PC-3 (cell line): ENCODE measurements at regions not wholly inside any gene's neighbourhood (a gene's known extent, or its start where the extent isn't known, plus 50 kb on each side); places are given as distances from the start of the nearest gene placed in this dataset.
A peak's percentile ranks its signal among the peaks of the same experiment; 100 is the strongest.

Source experiments
- ATAC-seq: fragments of 200-7000 bp; cut with Tn5 transposase; 2 replicates; pipeline ENCODE4 v1.9.1; 2020; ENCODE audit warnings: mild to moderate bottlenecking, moderate library complexity
- BruUV-seq: library from RNA; stranded (reverse); fragments of 400-500 nt; replicated peaks from 2 replicates; lab custom pipeline; 2021; lab: Mats Ljungman, UMichigan
- CTCF ChIA-PET: fragments of 300-600 bp; sonication (Branson Sonifier 250); formaldehyde crosslinking; loops from one replicate; lab custom pipeline; 2022; ENCODE audit warnings: antibody characterized with exemption; lab: Charles Lee
- POLR2A ChIA-PET: fragments of 300-600 bp; sonication (Branson Sonifier 250); formaldehyde crosslinking; loops from one replicate; lab custom pipeline; 2022; ENCODE audit warnings: antibody characterized with exemption; ENCODE audit not compliant: unreplicated experiment; lab: Charles Lee
- DNase-seq: peaks from one replicate; pipeline ENCODE4 v3.0.0-alpha.2; 2015
- H2AFZ ChIP-seq: fragments of 300-600 bp; sonication (generic); 2 replicates; pipeline ENCODE4 v1.6.0; 2016; ENCODE audit warnings: antibody characterized with exemption, low read length
- H3F3A ChIP-seq: fragments of 300-600 bp; sonication (generic); one replicate; pipeline ENCODE4 v1.6.0; 2017; ENCODE audit warnings: antibody characterized with exemption, low read length, control low read depth, mild to moderate bottlenecking; ENCODE audit not compliant: unreplicated experiment
- H3K27ac ChIP-seq: fragments of 300-600 bp; sonication (generic); 2 replicates; pipeline ENCODE4 v1.5.1; 2016; ENCODE audit warnings: mild to moderate bottlenecking, low read length
- H3K27me3 ChIP-seq: fragments of 300-600 bp; sonication (generic); 2 replicates; pipeline ENCODE4 v1.6.1; 2016; ENCODE audit warnings: low read length, mixed read lengths
- H3K36me3 ChIP-seq: fragments of 300-600 bp; sonication (generic); 2 replicates; pipeline ENCODE4 v1.6.1; 2016; ENCODE audit warnings: low read depth, mixed run types, low read length, mixed read lengths
- H3K4me1 ChIP-seq: fragments of 300-600 bp; sonication (generic); 2 replicates; pipeline ENCODE4 v1.5.1; 2016; ENCODE audit warnings: low read length; ENCODE audit not compliant: insufficient read depth
- H3K4me2 ChIP-seq: fragments of 300-600 bp; sonication (generic); 2 replicates; pipeline ENCODE4 v1.6.0; 2016; ENCODE audit warnings: low read length
- H3K4me3 ChIP-seq: fragments of 300-600 bp; sonication (generic); 2 replicates; pipeline ENCODE4 v1.5.1; 2016; ENCODE audit warnings: mild to moderate bottlenecking, low read length, mixed read lengths
- H3K79me2 ChIP-seq: fragments of 300-600 bp; sonication (generic); 2 replicates; pipeline ENCODE4 v1.6.1; 2017; ENCODE audit warnings: low read length, mixed read lengths
- H3K9ac ChIP-seq: fragments of 300-600 bp; sonication (generic); 2 replicates; pipeline ENCODE4 v1.6.0; 2016; ENCODE audit warnings: mild to moderate bottlenecking, low read length
- H3K9me2 ChIP-seq: fragments of 300-600 bp; sonication (generic); replicated peaks from 2 replicates; pipeline ENCODE4 v1.6.1; 2016; ENCODE audit warnings: mixed run types, low read length, mixed read lengths
- H3K9me3 ChIP-seq: fragments of 300-600 bp; sonication (generic); 2 replicates; pipeline ENCODE4 v1.6.1; 2016; ENCODE audit warnings: low read length, mixed read lengths
- H4K20me1 ChIP-seq: fragments of 300-600 bp; sonication (generic); 2 replicates; pipeline ENCODE4 v1.6.1; 2016; ENCODE audit warnings: low read length, mixed read lengths
- EZH2 ChIP-seq: fragments of 300-600 bp; sonication (generic); IDR thresholded peaks from one replicate; pipeline ENCODE4 v1.6.1; 2017; ENCODE audit warnings: antibody characterized with exemption, mild to moderate bottlenecking, low read length; ENCODE audit not compliant: unreplicated experiment
- EZH2phosphoT487 ChIP-seq: fragments of 300-600 bp; sonication (generic); IDR thresholded peaks from 2 replicates; pipeline ENCODE4 v1.6.1; 2018; ENCODE audit warnings: mild to moderate bottlenecking, antibody characterized with exemption, low read length, borderline replicate concordance
- intact Hi-C: fragments of 100-400 bp; cut with micrococcal nuclease; formaldehyde crosslinking; loops from 2 replicates; pipeline ENCODE4 v1.9.0; 2023
- TF ChIP-seq, protein P1 (sequence below): fragments of 300-600 bp; sonication (generic); conservative IDR thresholded peaks from 2 replicates; pipeline ENCODE4 v1.5.1; 2017; ENCODE audit warnings: antibody characterized with exemption, low read depth, mild to moderate bottlenecking, low read length

DNA sequence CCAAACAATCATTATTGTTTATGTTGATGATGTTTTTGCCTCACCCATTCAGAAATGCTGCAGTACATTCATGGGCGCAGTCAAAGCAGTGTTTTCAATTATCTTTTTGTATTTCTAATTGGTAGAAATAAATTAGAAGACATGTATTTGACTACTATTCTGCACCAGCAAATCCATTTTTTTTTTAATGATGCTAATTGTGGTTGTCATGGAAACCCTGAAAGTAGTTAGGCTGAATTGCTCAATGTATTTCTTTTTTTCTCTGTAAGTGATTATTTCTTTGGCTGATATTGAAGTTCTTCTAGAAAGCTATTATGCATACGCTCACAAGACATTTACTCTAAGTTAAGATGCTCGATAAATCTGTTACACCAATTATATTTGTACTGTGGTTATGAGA, 101.2 kb downstream of the RFC3 start:
- H4K20me1 ChIP-seq: no peaks in the 10 kb centered on the region
- no peak overlapping the region for H3K9ac ChIP-seq
- H3K9me2 ChIP-seq: no peaks in the 10 kb centered on the region
- ChIA-PET CTCF (no interaction called here), POLR2A (no interaction called here)
- peak overlapping the region; percentile 13 for H3K27ac ChIP-seq
- peak overlapping the region; percentile 49 for H3K4me2 ChIP-seq
- no peaks in the 10 kb centered on the region for H3K9me3 ChIP-seq
- BruUV-seq: no TSS peak
- TF ChIP-seq EZH2phosphoT487 (no peak), EZH2 (no peak)
- TF ChIP-seq, protein P1, sequence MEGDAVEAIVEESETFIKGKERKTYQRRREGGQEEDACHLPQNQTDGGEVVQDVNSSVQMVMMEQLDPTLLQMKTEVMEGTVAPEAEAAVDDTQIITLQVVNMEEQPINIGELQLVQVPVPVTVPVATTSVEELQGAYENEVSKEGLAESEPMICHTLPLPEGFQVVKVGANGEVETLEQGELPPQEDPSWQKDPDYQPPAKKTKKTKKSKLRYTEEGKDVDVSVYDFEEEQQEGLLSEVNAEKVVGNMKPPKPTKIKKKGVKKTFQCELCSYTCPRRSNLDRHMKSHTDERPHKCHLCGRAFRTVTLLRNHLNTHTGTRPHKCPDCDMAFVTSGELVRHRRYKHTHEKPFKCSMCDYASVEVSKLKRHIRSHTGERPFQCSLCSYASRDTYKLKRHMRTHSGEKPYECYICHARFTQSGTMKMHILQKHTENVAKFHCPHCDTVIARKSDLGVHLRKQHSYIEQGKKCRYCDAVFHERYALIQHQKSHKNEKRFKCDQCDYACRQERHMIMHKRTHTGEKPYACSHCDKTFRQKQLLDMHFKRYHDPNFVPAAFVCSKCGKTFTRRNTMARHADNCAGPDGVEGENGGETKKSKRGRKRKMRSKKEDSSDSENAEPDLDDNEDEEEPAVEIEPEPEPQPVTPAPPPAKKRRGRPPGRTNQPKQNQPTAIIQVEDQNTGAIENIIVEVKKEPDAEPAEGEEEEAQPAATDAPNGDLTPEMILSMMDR: no peak
- H3K36me3 ChIP-seq: no peaks in the 10 kb centered on the region
- intact Hi-C loops: loop anchor here (10.0 kb wide), 1 partner anchor 104 kb away; the partner anchor contains the start of gene RFC3
- no peaks in the 10 kb centered on the region for H3F3A ChIP-seq
- no peak overlapping the region for H3K4me3 ChIP-seq
- peaks cover 15% of the 10 kb centered on the region for H3K4me1 ChIP-seq
- no peaks in the 10 kb centered on the region for H3K79me2 ChIP-seq
- no peak for DNase-seq
- ATAC-seq: no peak
- no peaks in the 10 kb centered on the region for H3K27me3 ChIP-seq
- H2AFZ ChIP-seq: peak overlapping the region; percentile 33; the same call in 1 of the 2 replicates

DNA sequence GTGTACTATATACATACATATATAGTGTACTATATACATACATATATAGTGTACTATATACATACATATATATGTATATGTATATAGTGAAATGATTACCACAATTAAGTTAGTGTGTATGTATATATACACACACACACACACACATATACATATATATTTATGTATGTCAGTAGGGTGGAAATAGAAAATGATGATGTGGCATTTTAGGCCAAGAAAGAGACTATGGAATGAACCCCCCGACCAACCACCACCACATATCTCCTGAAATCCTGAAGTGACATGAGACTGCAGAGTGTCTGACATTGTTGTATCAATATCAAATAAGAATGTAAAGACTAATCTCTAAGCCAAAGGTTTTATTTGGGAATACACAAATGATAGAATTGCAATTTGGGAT, 107.6 kb downstream of the RFC3 start:
- TF ChIP-seq, protein P1: no peak
- TF ChIP-seq EZH2 (no peak), EZH2phosphoT487 (no peak)
- Histone ChIP-seq H3K27ac (no peak overlapping the region), H4K20me1 (no peaks in the 10 kb centered on the region), H2AFZ (no peak overlapping the region), H3F3A (no peaks in the 10 kb centered on the region), H3K4me3 (no peak overlapping the region), H3K36me3 (no peaks in the 10 kb centered on the region), H3K4me1 (no peaks in the 10 kb centered on the region), H3K9me3 (no peaks in the 10 kb centered on the region), H3K79me2 (no peaks in the 10 kb centered on the region), H3K27me3 (no peaks in the 10 kb centered on the region), H3K9me2 (no peaks in the 10 kb centered on the region), H3K9ac (no peak overlapping the region), H3K4me2 (no peak overlapping the region)
- DNase-seq: no peak
- ChIA-PET POLR2A (no interaction called here), CTCF (no interaction called here)
- intact Hi-C loops: no loop called here
- no TSS peak for BruUV-seq
- ATAC-seq: no peak

DNA sequence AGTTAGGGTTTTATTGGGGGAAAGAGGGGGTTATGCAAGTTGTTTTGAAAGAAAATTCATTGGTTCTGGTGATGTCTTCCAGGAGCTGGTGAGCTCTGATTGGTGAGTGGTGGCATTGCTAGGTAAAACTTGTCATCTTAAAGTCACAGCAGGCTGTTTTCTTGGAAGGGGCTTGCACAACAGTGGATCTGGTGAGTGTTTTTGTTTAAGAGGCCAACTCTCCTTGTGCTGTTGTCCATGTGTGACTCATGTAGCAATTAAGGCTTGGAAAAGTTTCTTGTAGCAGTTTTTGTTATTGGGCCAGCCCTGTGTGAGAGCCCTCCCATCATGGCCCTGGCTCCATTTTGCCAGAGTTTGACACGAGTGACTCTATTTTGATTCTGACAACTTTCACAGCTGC, 109.4 kb downstream of the RFC3 start:
- H4K20me1 ChIP-seq: no peaks in the 10 kb centered on the region
- H3K27me3 ChIP-seq: no peaks in the 10 kb centered on the region
- no peaks in the 10 kb centered on the region for H3F3A ChIP-seq
- H3K27ac ChIP-seq: no peak overlapping the region
- DNase-seq (peak; percentile 33), ATAC-seq (no peak; the same call in 1 of the 2 replicates)
- H2AFZ ChIP-seq: no peak overlapping the region
- CTCF ChIA-PET: interaction anchor here (0.6 kb wide), 1 partner anchor 1675 kb away, joined by 3 read pairs; no protein-coding TSS in a partner anchor
- TF ChIP-seq EZH2 (no peak), EZH2phosphoT487 (no peak)
- TF ChIP-seq, protein P1: no peak
- H3K4me3 ChIP-seq: no peak overlapping the region
- no peaks in the 10 kb centered on the region for H3K4me1 ChIP-seq
- H3K9me2 ChIP-seq: no peaks in the 10 kb centered on the region
- no peaks in the 10 kb centered on the region for H3K36me3 ChIP-seq
- POLR2A ChIA-PET: no interaction called here
- H3K9me3 ChIP-seq: no peaks in the 10 kb centered on the region
- H3K9ac ChIP-seq: no peak overlapping the region
- BruUV-seq: no TSS peak
- no peaks in the 10 kb centered on the region for H3K79me2 ChIP-seq
- no peak overlapping the region for H3K4me2 ChIP-seq
- intact Hi-C loops: no loop called here
